ENCODE measurements at regions not wholly inside any gene's neighbourhood (a gene's known extent, or its start where the extent isn't known, plus 50 kb on each side); places are given as distances from the start of the nearest gene placed in this dataset.

GRCh38 chr20:54941666-54942065 lies 466.3 kb downstream of the DOK5 start:
- BruUV-seq (replicated peaks) = no TSS peak
- ChIA-PET POLR2A (no interaction called here), RAD21 (ENCODE audit: unreplicated experiment) (no interaction called here), SMC1A (ENCODE audit: uncharacterized antibody, unreplicated experiment) (no interaction called here), CTCF (interaction anchor here (0.6 kb wide), 1 partner anchor 1328 kb away, joined by 4 read pairs; no protein-coding TSS in a partner anchor)
- FAIRE-seq = no peak
- TF ChIP-seq, protein P1, sequence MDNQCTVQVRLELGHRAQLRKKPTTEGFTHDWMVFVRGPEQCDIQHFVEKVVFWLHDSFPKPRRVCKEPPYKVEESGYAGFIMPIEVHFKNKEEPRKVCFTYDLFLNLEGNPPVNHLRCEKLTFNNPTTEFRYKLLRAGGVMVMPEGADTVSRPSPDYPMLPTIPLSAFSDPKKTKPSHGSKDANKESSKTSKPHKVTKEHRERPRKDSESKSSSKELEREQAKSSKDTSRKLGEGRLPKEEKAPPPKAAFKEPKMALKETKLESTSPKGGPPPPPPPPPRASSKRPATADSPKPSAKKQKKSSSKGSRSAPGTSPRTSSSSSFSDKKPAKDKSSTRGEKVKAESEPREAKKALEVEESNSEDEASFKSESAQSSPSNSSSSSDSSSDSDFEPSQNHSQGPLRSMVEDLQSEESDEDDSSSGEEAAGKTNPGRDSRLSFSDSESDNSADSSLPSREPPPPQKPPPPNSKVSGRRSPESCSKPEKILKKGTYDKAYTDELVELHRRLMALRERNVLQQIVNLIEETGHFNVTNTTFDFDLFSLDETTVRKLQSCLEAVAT (IDR thresholded peaks at IDR 0.05) = no peak
- TF ChIP-seq ZBED1 (IDR thresholded peaks at IDR 0.05; ENCODE audit: borderline replicate concordance) = no peak
- no peak for TF ChIP-seq SMARCA5 (IDR thresholded peaks at IDR 0.05)
- no peak for TF ChIP-seq CBX3 (IDR thresholded peaks at IDR 0.05; ENCODE audit: borderline replicate concordance, low read depth)
- TF ChIP-seq PBX3 (IDR thresholded peaks at IDR 0.05; ENCODE audit: insufficient replicate concordance, low read depth, low read length) = no peak
- TF ChIP-seq SMAD5 (IDR thresholded peaks at IDR 0.05; ENCODE audit: low read depth) = no peak
- TF ChIP-seq ASH2L (IDR thresholded peaks at IDR 0.05; ENCODE audit: borderline replicate concordance, low read depth) = no peak
- no peak for TF ChIP-seq ZNF217 (IDR thresholded peaks at IDR 0.05)
- no peak for TF ChIP-seq JUND (IDR thresholded peaks at IDR 0.05; ENCODE audit: low read depth, low read length)
- TF ChIP-seq NR2F1 (conservative IDR thresholded peaks at IDR 0.05) = no peak
- no peak for TF ChIP-seq PAX5 (IDR thresholded peaks at IDR 0.05; ENCODE audit: borderline replicate concordance, low read depth, low read length)
- TF ChIP-seq SIX5 (IDR thresholded peaks at IDR 0.05; ENCODE audit: low read depth, low read length, severe bottlenecking) = no peak
- TF ChIP-seq ZNF384 (IDR thresholded peaks at IDR 0.05; ENCODE audit: borderline replicate concordance, low read depth, low read length) = no peak
- TF ChIP-seq RCOR1 (conservative IDR thresholded peaks at IDR 0.05; ENCODE audit: low read depth, low read length) = no peak
- TF ChIP-seq RELB (IDR thresholded peaks at IDR 0.05; ENCODE audit: low read depth) = no peak
- TF ChIP-seq CHD4 (IDR thresholded peaks at IDR 0.05) = no peak
- no peak for TF ChIP-seq NRF1 (conservative IDR thresholded peaks at IDR 0.05; ENCODE audit: low read depth, low read length)
- Histone ChIP-seq H3K9me3 (replicated peaks; ENCODE audit: control insufficient read depth, insufficient read depth, low read length) (no peaks in the 10 kb centered on the region), H3K27me3 (replicated peaks in 1 of 2; ENCODE audit: control insufficient read depth in 2 of 2, insufficient read depth in 2 of 2, low read length in 1 of 2) (no peaks in the 10 kb centered on the region), H3K4me1 (ENCODE audit: control insufficient read depth, insufficient read depth, low read length) (no peaks in the 10 kb centered on the region), H4K20me1 (ENCODE audit: control insufficient read depth, insufficient read depth) (no peaks in the 10 kb centered on the region), H3K9ac (ENCODE audit: control insufficient read depth, insufficient read depth, low read length) (no peak overlapping the region), H3K4me3 (no peak overlapping the region), H3K27ac (ENCODE audit: control insufficient read depth, insufficient read depth) (no peak overlapping the region), H3K36me3 (ENCODE audit: control insufficient read depth in 2 of 2, insufficient read depth in 2 of 2, low read length in 1 of 2) (no peaks in the 10 kb centered on the region), H3K4me2 (ENCODE audit: control insufficient read depth, insufficient read depth) (no peak overlapping the region), H3K79me2 (ENCODE audit: control insufficient read depth, insufficient read depth, low read length) (no peaks in the 10 kb centered on the region), H2AFZ (ENCODE audit: control insufficient read depth, low read depth, low read length) (no peak overlapping the region)
- no peak for DNase-seq (ENCODE audit: low read depth, low spot score)
- no peak for ATAC-seq
- WGBS (ENCODE audit: insufficient coverage, insufficient replicate concordance, low lambda C conversion rate, missing lambda C conversion rate) = 27% methylated on average over 4 of the region's 4 CpGs
- intact Hi-C loops (cut with micrococcal nuclease; ENCODE audit: unreplicated experiment) (no loop called here), in situ Hi-C loops (cut with MboI) (no loop called here)

Measured in GM12878 (cell line).